Upper lobe of left lung (tissue), 6 donors: ENCODE measurements at regions not wholly inside any gene's neighbourhood (a gene's known extent, or its start where the extent isn't known, plus 50 kb on each side); places are given as distances from the start of the nearest gene placed in this dataset.

ENCODE experiments used
- ATAC-seq, 2 donors: fragments of 200-7000 bp; cut with Tn5 transposase; one replicate each; pipeline ENCODE4 v1.9.1; 2022; ENCODE audit warnings: mild to moderate bottlenecking in 2 of 2, moderate library complexity in 2 of 2; ENCODE audit not compliant: low FRiP score in 2 of 2
- DNase-seq, 2 donors: peaks; one replicate each; pipeline ENCODE4 v3.0.0-alpha.2; 2019 to 2020
- H3K27ac ChIP-seq, 4 donors: fragments of 200-600 bp; sonication (generic); one replicate each; pipeline ENCODE4 v1.5.1; 2016 to 2019
- H3K27me3 ChIP-seq, 4 donors: fragments of 200-600 bp; sonication (generic); one replicate each; pipeline ENCODE4 v1.5.1; 2017 to 2019
- H3K36me3 ChIP-seq, 4 donors: fragments of 200-600 bp; sonication (generic); one replicate each; pipeline ENCODE4 v1.5.1; 2016 to 2019
- H3K4me1 ChIP-seq, 4 donors: fragments of 200-600 bp; sonication (generic); one replicate each; pipeline ENCODE4 v1.5.1; 2018 to 2019
- H3K4me3 ChIP-seq, 4 donors: fragments of 200-600 bp; sonication (generic); one replicate each; pipeline ENCODE4 v1.5.1; 2017 to 2019; ENCODE audit warnings: mild to moderate bottlenecking in 2 of 4, moderate library complexity in 1 of 4
- H3K9me3 ChIP-seq, 4 donors: fragments of 200-600 bp; sonication (generic); one replicate each; pipeline ENCODE4 v1.5.1; 2018 to 2019
- EP300 ChIP-seq, 4 donors: sonication (generic); formaldehyde crosslinking; IDR thresholded peaks; one replicate each; pipeline ENCODE4 v1.5.1; 2017; ENCODE audit warnings: antibody characterized with exemption in 4 of 4, control low read depth in 2 of 4
- POLR2A ChIP-seq, 4 donors: fragments of 450-650 bp; IDR thresholded peaks; one replicate each; pipeline ENCODE4 v1.5.1; 2016 to 2017; ENCODE audit warnings: antibody characterized with exemption in 4 of 4, mild to moderate bottlenecking in 2 of 4
- POLR2AphosphoS5 ChIP-seq, 2 donors: sonication (generic); formaldehyde crosslinking; IDR thresholded peaks; one replicate each; pipeline ENCODE4 v1.5.1; 2017; ENCODE audit warnings: antibody characterized with exemption in 2 of 2
- WGBS, 2 donors: methylation state at CpG; one replicate each; pipeline ENCODE4 v1.1.5; 2017 to 2018; 5-methylcytosine and 5-hydroxymethylcytosine counted together
- TF ChIP-seq, protein P1 (sequence below), 6 experiments: fragments of 450-650 bp in 4 of 6; fragments of 200-600 bp in 2 of 6; sonication (generic) in 2 of 6; IDR thresholded peaks; one replicate each; pipeline ENCODE4 v1.5.1; 2016 to 2019; ENCODE audit warnings: antibody characterized with exemption in 6 of 6
- donor health status: DM: no; HTN: no; CAD: no; lungs with moderate emphysema.
- donor health status: DM: no; HTN: yes; CAD: no; lungs with severe emphysema.

DNA sequence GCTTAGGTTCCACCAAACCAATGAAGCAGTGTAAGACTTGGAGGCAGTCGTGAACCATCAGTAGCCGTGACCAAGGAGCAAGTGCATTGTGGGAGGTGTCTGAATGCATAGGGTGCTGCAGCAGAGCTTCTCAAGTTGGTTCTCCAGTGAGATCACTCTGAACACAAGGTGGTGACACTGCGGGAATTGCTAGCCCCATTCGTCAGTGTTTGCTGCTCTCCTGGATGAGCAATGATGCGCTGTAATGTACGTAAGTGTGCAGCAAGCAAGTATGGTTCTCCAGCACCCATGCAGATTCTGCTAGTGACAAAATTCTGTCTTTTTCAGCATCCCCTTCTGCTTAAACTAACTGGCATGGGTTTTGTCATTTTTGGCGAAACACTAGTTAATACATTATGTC is 97.6 kb upstream of the HTR2A start:
- no peak for TF ChIP-seq POLR2AphosphoS5 (IDR thresholded peaks at IDR 0.05)
- TF ChIP-seq, protein P1, sequence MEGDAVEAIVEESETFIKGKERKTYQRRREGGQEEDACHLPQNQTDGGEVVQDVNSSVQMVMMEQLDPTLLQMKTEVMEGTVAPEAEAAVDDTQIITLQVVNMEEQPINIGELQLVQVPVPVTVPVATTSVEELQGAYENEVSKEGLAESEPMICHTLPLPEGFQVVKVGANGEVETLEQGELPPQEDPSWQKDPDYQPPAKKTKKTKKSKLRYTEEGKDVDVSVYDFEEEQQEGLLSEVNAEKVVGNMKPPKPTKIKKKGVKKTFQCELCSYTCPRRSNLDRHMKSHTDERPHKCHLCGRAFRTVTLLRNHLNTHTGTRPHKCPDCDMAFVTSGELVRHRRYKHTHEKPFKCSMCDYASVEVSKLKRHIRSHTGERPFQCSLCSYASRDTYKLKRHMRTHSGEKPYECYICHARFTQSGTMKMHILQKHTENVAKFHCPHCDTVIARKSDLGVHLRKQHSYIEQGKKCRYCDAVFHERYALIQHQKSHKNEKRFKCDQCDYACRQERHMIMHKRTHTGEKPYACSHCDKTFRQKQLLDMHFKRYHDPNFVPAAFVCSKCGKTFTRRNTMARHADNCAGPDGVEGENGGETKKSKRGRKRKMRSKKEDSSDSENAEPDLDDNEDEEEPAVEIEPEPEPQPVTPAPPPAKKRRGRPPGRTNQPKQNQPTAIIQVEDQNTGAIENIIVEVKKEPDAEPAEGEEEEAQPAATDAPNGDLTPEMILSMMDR (IDR thresholded peaks at IDR 0.05) = no peak
- TF ChIP-seq EP300 (IDR thresholded peaks at IDR 0.05) = no peak
- TF ChIP-seq POLR2A (IDR thresholded peaks at IDR 0.05) = no peak
- Histone ChIP-seq H3K9me3 (no peaks in the 10 kb centered on the region), H3K27me3 (no peaks in the 10 kb centered on the region), H3K4me1 (no peaks in the 10 kb centered on the region), H3K36me3 (no peaks in the 10 kb centered on the region), H3K27ac (no peak overlapping the region), H3K4me3 (no peak overlapping the region)
- WGBS, 2 donors = 94 to 96% methylated on average over 7 of the region's 7 CpGs
- DNase-seq (no peak), ATAC-seq (no peak)

DNA sequence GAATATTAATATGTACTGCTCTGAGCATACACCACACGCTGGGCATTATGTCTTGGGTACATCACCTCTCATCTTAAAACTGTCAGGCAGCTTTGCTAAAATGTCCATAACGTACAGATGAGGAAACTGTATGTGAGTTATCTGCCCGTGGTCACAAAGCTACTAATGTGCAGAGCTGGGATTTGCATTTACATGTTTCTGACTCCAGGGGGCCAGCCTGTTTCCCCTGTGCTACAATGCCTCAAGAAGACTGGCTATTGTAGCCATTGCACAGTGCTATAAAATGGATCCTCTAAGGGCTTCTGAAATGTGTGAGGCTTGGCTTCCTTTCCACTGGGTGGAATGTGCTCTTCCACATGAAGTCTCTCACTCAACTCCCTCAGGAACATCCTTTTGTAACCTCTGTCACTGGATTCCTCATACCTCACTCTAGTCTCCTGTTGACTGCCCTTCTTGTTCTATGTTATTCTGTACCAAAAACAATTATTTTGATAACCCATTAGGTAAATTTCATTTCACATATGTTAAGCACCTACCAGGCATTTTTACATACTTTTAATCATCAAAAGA is 95.6 kb upstream of the HTR2A start:
- no peaks in the 10 kb centered on the region for H3K36me3 ChIP-seq
- TF ChIP-seq, protein P1 (IDR thresholded peaks at IDR 0.05) = no peak
- no peak for TF ChIP-seq POLR2AphosphoS5 (IDR thresholded peaks at IDR 0.05)
- ATAC-seq (no peak), DNase-seq (no peak)
- no peak overlapping the region for H3K4me3 ChIP-seq
- no peaks in the 10 kb centered on the region for H3K9me3 ChIP-seq
- 81 to 91% methylated on average over 3 of the region's 3 CpGs for WGBS, 2 donors
- no peaks in the 10 kb centered on the region for H3K4me1 ChIP-seq
- H3K27ac ChIP-seq = no peak overlapping the region
- no peaks in the 10 kb centered on the region for H3K27me3 ChIP-seq

DNA sequence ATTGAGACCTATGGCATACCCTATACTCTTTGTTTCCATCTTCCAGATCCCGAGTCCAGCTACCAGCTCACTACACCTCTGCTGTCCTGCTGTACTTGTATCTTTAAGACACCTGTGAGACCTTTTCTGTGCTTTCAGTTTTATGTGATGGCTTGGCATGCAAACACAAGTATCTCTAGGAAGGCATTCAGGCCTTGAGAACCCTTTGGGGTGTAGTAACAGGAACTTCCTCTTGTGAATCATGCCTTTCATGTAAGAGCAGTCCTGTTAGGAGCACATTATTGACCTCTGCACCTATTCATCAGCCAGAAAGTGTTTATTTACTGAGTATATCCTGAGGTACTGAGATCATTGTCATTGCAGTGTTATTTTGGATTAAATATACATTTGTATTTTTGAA is 87.0 kb upstream of the HTR2A start:
- no peak for DNase-seq
- Histone ChIP-seq H3K9me3 (no peaks in the 10 kb centered on the region), H3K27ac (no peak overlapping the region), H3K36me3 (no peaks in the 10 kb centered on the region), H3K27me3 (no peaks in the 10 kb centered on the region), H3K4me3 (no peak overlapping the region), H3K4me1 (no peaks in the 10 kb centered on the region)
- no peak for ATAC-seq
- TF ChIP-seq EP300 (IDR thresholded peaks at IDR 0.05) (no peak), POLR2AphosphoS5 (IDR thresholded peaks at IDR 0.05) (no peak), POLR2A (IDR thresholded peaks at IDR 0.05) (no peak)
- TF ChIP-seq, protein P1 (IDR thresholded peaks at IDR 0.05) = no peak
- WGBS, 2 donors = 63 to 76% methylated on average over 1 of the region's 1 CpG

DNA sequence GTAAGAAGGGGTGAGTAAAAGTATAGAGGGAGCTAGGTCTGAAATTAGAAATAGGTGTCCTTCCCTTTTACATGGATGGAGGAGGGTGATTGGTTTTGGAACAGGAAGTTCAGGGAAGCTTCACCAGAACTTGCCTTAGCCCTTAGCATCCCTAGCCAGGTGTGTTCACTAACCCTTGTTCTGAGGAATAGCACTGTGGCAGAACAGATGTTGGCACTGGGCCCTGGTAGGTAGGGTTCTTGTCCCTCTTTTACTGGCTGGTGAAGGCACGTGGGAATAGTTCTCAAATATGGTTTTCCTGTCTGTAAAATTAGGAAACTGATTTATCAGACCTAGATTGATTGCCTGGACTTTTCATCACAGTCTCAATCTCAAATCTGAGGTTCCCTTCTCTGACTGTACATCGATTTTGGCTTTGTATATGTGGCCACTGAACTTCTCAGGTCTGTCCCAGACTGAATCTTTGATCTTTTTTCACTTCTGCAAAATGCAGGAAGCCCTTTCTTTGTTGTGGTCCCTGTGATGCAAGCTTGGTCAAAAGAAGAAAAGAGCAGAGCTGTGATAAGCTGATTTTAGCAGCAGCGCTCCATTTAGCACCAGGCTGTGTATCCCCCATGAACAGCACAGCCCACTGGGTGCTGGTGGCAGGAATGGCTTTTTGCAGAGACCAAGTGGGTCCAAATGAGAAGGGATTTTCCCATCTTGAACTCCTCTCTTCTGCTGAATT is 86.2 kb upstream of the HTR2A start:
- no peaks in the 10 kb centered on the region for H3K27me3 ChIP-seq
- H3K4me3 ChIP-seq = no peak overlapping the region
- H3K4me1 ChIP-seq = no peaks in the 10 kb centered on the region
- H3K36me3 ChIP-seq = no peaks in the 10 kb centered on the region
- no peak for ATAC-seq
- no peak overlapping the region for H3K27ac ChIP-seq
- 32 to 56% methylated on average over 3 of the region's 3 CpGs for WGBS, 2 donors
- TF ChIP-seq POLR2A (IDR thresholded peaks at IDR 0.05) (no peak), EP300 (IDR thresholded peaks at IDR 0.05) (no peak), POLR2AphosphoS5 (IDR thresholded peaks at IDR 0.05) (no peak)
- TF ChIP-seq, protein P1 (IDR thresholded peaks at IDR 0.05) = no peak
- no peak for DNase-seq
- no peaks in the 10 kb centered on the region for H3K9me3 ChIP-seq

DNA sequence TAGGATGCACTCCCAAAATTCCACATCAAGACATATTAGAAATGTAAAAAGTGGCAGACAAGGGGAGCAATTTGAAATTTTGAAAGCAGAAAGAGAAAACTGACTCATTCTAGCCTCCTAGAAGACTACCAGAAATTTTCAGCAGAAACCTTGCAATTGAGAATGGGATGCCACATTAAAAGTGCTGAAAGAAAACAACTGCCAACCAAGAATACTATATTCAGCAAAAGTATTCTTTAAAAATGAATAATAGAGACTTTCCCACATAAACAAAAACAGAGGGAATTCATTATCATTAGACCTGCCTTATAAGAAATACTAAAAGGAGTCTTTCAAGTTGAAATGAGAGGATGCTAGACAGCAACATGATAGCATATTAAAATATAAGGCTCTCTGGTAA is 78.3 kb upstream of the HTR2A start:
- no peak for TF ChIP-seq POLR2AphosphoS5 (IDR thresholded peaks at IDR 0.05)
- Histone ChIP-seq H3K9me3 (peaks cover 0 to 16% (median 6%) of the 10 kb centered on the region in 4 donors), H3K4me1 (no peaks in the 10 kb centered on the region), H3K4me3 (no peak overlapping the region), H3K27me3 (no peaks in the 10 kb centered on the region), H3K36me3 (no peaks in the 10 kb centered on the region), H3K27ac (no peak overlapping the region)
- DNase-seq = no peak
- no peak for ATAC-seq
